H9 (cell line): ENCODE measurements at regions not wholly inside any gene's neighbourhood (a gene's known extent, or its start where the extent isn't known, plus 50 kb on each side); places are given as distances from the start of the nearest gene placed in this dataset.

Experiments
- DNase-seq: peaks from one replicate; pipeline ENCODE4 v3.0.0-alpha.2; 2017
- H2AFZ ChIP-seq: one replicate; pipeline ENCODE4 v1.6.1; 2013; ENCODE audit warnings: mild to moderate bottlenecking, low read length, control low read depth, moderate library complexity
- H2AK5ac ChIP-seq: 2 replicates; pipeline ENCODE4 v1.6.1; 2013; ENCODE audit warnings: low read length, control low read depth, mixed read lengths; ENCODE audit not compliant: insufficient read length
- H2BK120ac ChIP-seq: one replicate; pipeline ENCODE4 v1.6.1; 2013; ENCODE audit warnings: low read depth, mild to moderate bottlenecking, low read length, control low read depth, inconsistent platforms; ENCODE audit not compliant: poor library complexity, severe bottlenecking
- H2BK12ac ChIP-seq: 2 replicates; pipeline ENCODE4 v1.6.1; 2013; ENCODE audit warnings: low read length, control low read depth, mixed read lengths, low read depth; ENCODE audit not compliant: insufficient read length
- H2BK15ac ChIP-seq: 2 replicates; pipeline ENCODE4 v1.6.1; 2013; ENCODE audit warnings: low read depth, low read length, control low read depth
- H2BK20ac ChIP-seq: one replicate; pipeline ENCODE4 v1.6.1; 2013; ENCODE audit warnings: low read depth, mild to moderate bottlenecking, low read length, control low read depth, inconsistent platforms; ENCODE audit not compliant: poor library complexity, severe bottlenecking
- H2BK5ac ChIP-seq: 2 replicates; pipeline ENCODE4 v1.6.1; 2013; ENCODE audit warnings: low read length, control low read depth, mixed read lengths; ENCODE audit not compliant: insufficient read length
- H3K14ac ChIP-seq: 2 replicates; pipeline ENCODE4 v1.6.1; 2013; ENCODE audit warnings: low read length, control low read depth; ENCODE audit not compliant: insufficient read depth
- H3K18ac ChIP-seq: 2 replicates; pipeline ENCODE4 v1.6.1; 2013; ENCODE audit warnings: low read depth, mild to moderate bottlenecking, mixed read lengths, low read length, control low read depth; ENCODE audit not compliant: insufficient read length
- H3K23ac ChIP-seq: 2 replicates; pipeline ENCODE4 v1.6.1; 2013; ENCODE audit warnings: low read length, control low read depth, mixed read lengths, low read depth; ENCODE audit not compliant: insufficient read length
- H3K23me2 ChIP-seq: 2 replicates; pipeline ENCODE4 v1.6.1; 2013; ENCODE audit warnings: low read depth, mild to moderate bottlenecking, mixed read lengths, low read length, control low read depth; ENCODE audit not compliant: insufficient read length, poor library complexity, severe bottlenecking
- H3K27ac ChIP-seq: 2 replicates; pipeline ENCODE4 v1.5.1; 2013; ENCODE audit warnings: low read length, control low read depth, mixed read lengths, low read depth; ENCODE audit not compliant: insufficient read length
- H3K27me3 ChIP-seq: 2 replicates; pipeline ENCODE4 v1.6.1; 2013; ENCODE audit warnings: low read length, control low read depth, inconsistent platforms; ENCODE audit not compliant: insufficient read depth
- H3K4ac ChIP-seq: 2 replicates; pipeline ENCODE4 v1.6.1; 2013; ENCODE audit warnings: low read depth, mild to moderate bottlenecking, control low read depth, inconsistent platforms, low read length, moderate library complexity
- H3K4me1 ChIP-seq: 2 replicates; pipeline ENCODE4 v1.6.1; 2013; ENCODE audit warnings: low read length, control low read depth, inconsistent platforms; ENCODE audit not compliant: insufficient read depth
- H3K4me2 ChIP-seq: 2 replicates; pipeline ENCODE4 v1.6.1; 2013; ENCODE audit warnings: low read length, control low read depth, mixed read lengths; ENCODE audit not compliant: insufficient read length, insufficient read depth
- H3K56ac ChIP-seq: 2 replicates; pipeline ENCODE4 v1.6.1; 2013; ENCODE audit warnings: low read depth, mild to moderate bottlenecking, mixed read lengths, low read length, control low read depth; ENCODE audit not compliant: insufficient read length
- H3K79me1 ChIP-seq: 2 replicates; pipeline ENCODE4 v1.6.1; 2013; ENCODE audit warnings: low read depth, mild to moderate bottlenecking, moderate library complexity, low read length, control low read depth, inconsistent platforms; ENCODE audit not compliant: insufficient read depth, poor library complexity, severe bottlenecking
- H3K79me2 ChIP-seq: 2 replicates; pipeline ENCODE4 v1.6.1; 2013; ENCODE audit warnings: low read length, control low read depth, inconsistent platforms; ENCODE audit not compliant: insufficient read depth
- H3K9ac ChIP-seq: 2 replicates; pipeline ENCODE4 v1.6.1; 2013; ENCODE audit warnings: low read length, control low read depth, mixed read lengths; ENCODE audit not compliant: insufficient read length; ENCODE audit errors: extremely low read depth
- H3K9me3 ChIP-seq: one replicate; pipeline ENCODE4 v1.6.1; 2013; ENCODE audit warnings: low read depth, low read length, inconsistent platforms; ENCODE audit not compliant: control insufficient read depth
- H3T11ph ChIP-seq: one replicate; pipeline ENCODE4 v1.6.1; 2013; ENCODE audit warnings: mild to moderate bottlenecking, low read length, control low read depth, inconsistent platforms
- H4K20me1 ChIP-seq: one replicate; pipeline ENCODE4 v1.6.1; 2013; ENCODE audit not compliant: control insufficient read depth, insufficient read length, insufficient read depth
- H4K5ac ChIP-seq: 2 replicates; pipeline ENCODE4 v1.6.1; 2013; ENCODE audit warnings: low read depth, mild to moderate bottlenecking, mixed read lengths, low read length, control low read depth; ENCODE audit not compliant: insufficient read length
- H4K8ac ChIP-seq: replicated peaks from 2 replicates; pipeline ENCODE4 v1.6.1; 2013; ENCODE audit warnings: low read length, control low read depth, mixed read lengths, low read depth; ENCODE audit not compliant: insufficient read length
- H4K91ac ChIP-seq: 2 replicates; pipeline ENCODE4 v1.6.1; 2013; ENCODE audit warnings: low read depth, mild to moderate bottlenecking, moderate library complexity, mixed read lengths, low read length, control low read depth; ENCODE audit not compliant: insufficient read length
- H3K27ac Mint-ChIP-seq, 3 experiments: 2 replicates in 2 of 3; 3 replicates in 1 of 3; pipeline ENCODE4 v1.8.0; 2020 to 2021; ENCODE audit warnings: mixed read lengths in 3 of 3, mild to moderate bottlenecking in 1 of 3, moderate library complexity in 1 of 3
- H3K27me3 Mint-ChIP-seq: 2 replicates; pipeline ENCODE4 v1.8.0; 2021; ENCODE audit warnings: low read depth, mild to moderate bottlenecking, moderate library complexity, mixed read lengths
- H3K36me3 Mint-ChIP-seq, 3 experiments: 2 replicates in 2 of 3; 3 replicates in 1 of 3; pipeline ENCODE4 v1.8.0; 2020 to 2021; ENCODE audit warnings: low read depth in 3 of 3, mixed read lengths in 3 of 3; ENCODE audit not compliant: insufficient read depth in 1 of 3
- H3K4me1 Mint-ChIP-seq, 2 experiments: 2 replicates each; pipeline ENCODE4 v1.8.0; 2020; ENCODE audit warnings: mixed read lengths in 2 of 2
- H3K4me3 Mint-ChIP-seq, 2 experiments: 2 replicates in 1 of 2; 3 replicates in 1 of 2; pipeline ENCODE4 v1.8.0; 2020 to 2021; ENCODE audit warnings: mild to moderate bottlenecking in 2 of 2, mixed read lengths in 2 of 2, moderate library complexity in 1 of 2
- H3K9me3 Mint-ChIP-seq, 2 experiments: 2 replicates in 1 of 2; 3 replicates in 1 of 2; pipeline ENCODE4 v1.8.0; 2020; ENCODE audit warnings: mild to moderate bottlenecking in 2 of 2, mixed read lengths in 2 of 2, moderate library complexity in 1 of 2
- WGBS: extraction: QIAGEN DNeasy Blood & Tissue Kit; methylation state at CpG from one replicate; pipeline ENCODE4 v1.1.7; 2013; ENCODE audit warnings: missing lambda C conversion rate, low lambda C conversion rate, mixed read lengths; ENCODE audit not compliant: insufficient read length; ENCODE audit errors: extremely low coverage; 5-methylcytosine and 5-hydroxymethylcytosine counted together
- TF ChIP-seq, protein P1 (sequence below): fragments of 200-600 bp; sonication (generic); conservative IDR thresholded peaks from 3 replicates; pipeline ENCODE4 v1.8.0; 2021; ENCODE audit warnings: antibody characterized with exemption, mild to moderate bottlenecking

DNA sequence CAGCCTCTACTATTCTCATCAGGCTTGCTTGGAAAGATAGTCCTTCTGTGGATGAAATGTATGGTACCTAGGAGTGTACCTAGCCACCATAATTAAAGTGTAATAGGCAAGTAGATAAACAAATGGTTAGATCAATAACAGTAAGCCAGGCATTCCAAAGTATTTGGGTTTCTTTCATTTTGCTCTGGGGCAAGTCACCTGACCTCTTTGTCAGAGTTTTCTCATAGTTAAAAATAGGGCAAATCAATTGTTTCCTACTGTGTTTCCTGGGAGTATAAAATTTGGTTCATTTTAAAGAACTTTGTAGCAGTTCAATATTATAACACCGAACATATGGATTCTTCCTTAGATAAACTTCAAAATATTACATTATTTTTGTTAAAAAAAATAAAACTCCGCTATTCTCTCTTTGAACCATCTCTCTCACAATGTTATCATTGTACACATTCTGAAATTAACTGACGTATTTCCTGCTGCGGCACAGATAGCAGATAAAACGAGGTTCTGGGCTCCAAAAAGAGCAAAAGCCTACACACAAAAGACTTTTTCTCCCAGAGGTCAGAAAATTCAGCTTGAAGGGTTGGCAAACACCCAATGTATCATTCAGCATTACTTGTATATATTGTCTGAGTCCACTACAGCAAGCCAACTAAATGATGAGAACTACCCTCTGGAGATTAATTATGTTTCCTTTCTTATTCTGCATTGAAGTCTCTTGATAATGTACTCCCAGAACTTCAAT, 267.9 kb downstream of the COX7C start:
- H3K79me1 ChIP-seq: no peaks in the 10 kb centered on the region
- H3K9ac ChIP-seq: no peak overlapping the region
- no peak overlapping the region for H4K91ac ChIP-seq
- no peaks in the 10 kb centered on the region for H3K27me3 ChIP-seq
- H3K36me3 Mint-ChIP-seq: no peaks in the 10 kb centered on the region
- H4K8ac ChIP-seq: no peak overlapping the region
- no peak overlapping the region for H3K4me2 ChIP-seq
- no peaks in the 10 kb centered on the region; the same call in 1 of the 2 replicates for H3K4me1 ChIP-seq
- no peak overlapping the region for H3K56ac ChIP-seq
- no peak for DNase-seq
- no peaks in the 10 kb centered on the region for H3K27me3 Mint-ChIP-seq
- TF ChIP-seq, protein P1, sequence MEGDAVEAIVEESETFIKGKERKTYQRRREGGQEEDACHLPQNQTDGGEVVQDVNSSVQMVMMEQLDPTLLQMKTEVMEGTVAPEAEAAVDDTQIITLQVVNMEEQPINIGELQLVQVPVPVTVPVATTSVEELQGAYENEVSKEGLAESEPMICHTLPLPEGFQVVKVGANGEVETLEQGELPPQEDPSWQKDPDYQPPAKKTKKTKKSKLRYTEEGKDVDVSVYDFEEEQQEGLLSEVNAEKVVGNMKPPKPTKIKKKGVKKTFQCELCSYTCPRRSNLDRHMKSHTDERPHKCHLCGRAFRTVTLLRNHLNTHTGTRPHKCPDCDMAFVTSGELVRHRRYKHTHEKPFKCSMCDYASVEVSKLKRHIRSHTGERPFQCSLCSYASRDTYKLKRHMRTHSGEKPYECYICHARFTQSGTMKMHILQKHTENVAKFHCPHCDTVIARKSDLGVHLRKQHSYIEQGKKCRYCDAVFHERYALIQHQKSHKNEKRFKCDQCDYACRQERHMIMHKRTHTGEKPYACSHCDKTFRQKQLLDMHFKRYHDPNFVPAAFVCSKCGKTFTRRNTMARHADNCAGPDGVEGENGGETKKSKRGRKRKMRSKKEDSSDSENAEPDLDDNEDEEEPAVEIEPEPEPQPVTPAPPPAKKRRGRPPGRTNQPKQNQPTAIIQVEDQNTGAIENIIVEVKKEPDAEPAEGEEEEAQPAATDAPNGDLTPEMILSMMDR: no peak
- H3K9me3 Mint-ChIP-seq: no peaks in the 10 kb centered on the region
- no peak overlapping the region for H3K18ac ChIP-seq
- no peak overlapping the region for H3K4me3 Mint-ChIP-seq
- no peaks in the 10 kb centered on the region for H3K9me3 ChIP-seq
- H3K14ac ChIP-seq: no peak overlapping the region
- no peak overlapping the region for H2AK5ac ChIP-seq
- H3K4me1 Mint-ChIP-seq: peaks cover 10 to 11% of the 10 kb centered on the region in 2 experiments
- no peaks in the 10 kb centered on the region for H3K79me2 ChIP-seq
- no peak overlapping the region for H2BK5ac ChIP-seq
- no peak overlapping the region for H4K5ac ChIP-seq
- H3K27ac ChIP-seq: no peak overlapping the region
- no peak overlapping the region for H3K27ac Mint-ChIP-seq
- WGBS: no CpG with 5 or more reads among the region's 5 CpGs
- no peak overlapping the region for H3T11ph ChIP-seq
- no peak overlapping the region for H2BK12ac ChIP-seq
- H2BK120ac ChIP-seq: no peak overlapping the region
- no peaks in the 10 kb centered on the region for H4K20me1 ChIP-seq
- no peak overlapping the region for H3K23ac ChIP-seq
- no peak overlapping the region for H2BK20ac ChIP-seq
- no peak overlapping the region for H3K4ac ChIP-seq
- H2BK15ac ChIP-seq: no peak overlapping the region
- H2AFZ ChIP-seq: no peak overlapping the region
- H3K23me2 ChIP-seq: no peaks in the 10 kb centered on the region
